IPS-20b (cell line): ENCODE measurements at regions not wholly inside any gene's neighbourhood (a gene's known extent, or its start where the extent isn't known, plus 50 kb on each side); places are given as distances from the start of the nearest gene placed in this dataset.
"Not testable (repeated sequence)": the region's sequence is repeated elsewhere in the genome, so short reads cannot be mapped to it uniquely, and the experiment has no call there.

Experiments
- H3K27ac ChIP-seq: one replicate; pipeline ENCODE4 v1.5.1; 2013; ENCODE audit warnings: low read length
- H3K27me3 ChIP-seq: 2 replicates; pipeline ENCODE4 v1.6.1; 2013; ENCODE audit warnings: mild to moderate bottlenecking, low read length, inconsistent platforms; ENCODE audit not compliant: insufficient read depth
- H3K36me3 ChIP-seq: 2 replicates; pipeline ENCODE4 v1.6.1; 2013; ENCODE audit warnings: low read depth, mild to moderate bottlenecking, inconsistent platforms, low read length, moderate library complexity; ENCODE audit not compliant: insufficient read depth
- H3K4me1 ChIP-seq: 2 replicates; pipeline ENCODE4 v1.6.1; 2013; ENCODE audit warnings: mild to moderate bottlenecking, control low read depth, inconsistent platforms, low read length, moderate library complexity; ENCODE audit not compliant: insufficient read depth
- H3K4me3 ChIP-seq: 2 replicates; pipeline ENCODE4 v1.5.1; 2013; ENCODE audit warnings: mild to moderate bottlenecking, low read length, inconsistent platforms
- H3K9ac ChIP-seq: 2 replicates; pipeline ENCODE4 v1.6.1; 2013; ENCODE audit warnings: low read depth, mild to moderate bottlenecking, inconsistent platforms, low read length, moderate library complexity
- H3K9me3 ChIP-seq: 2 replicates; pipeline ENCODE4 v1.6.1; 2013; ENCODE audit warnings: mild to moderate bottlenecking, low read depth, low read length, inconsistent platforms; ENCODE audit not compliant: insufficient read depth

GRCh38 chr5:99243111-99243510 lies 314.3 kb upstream of the CHD1 start:
- no peaks in the 10 kb centered on the region for H3K27me3 ChIP-seq
- H3K4me1 ChIP-seq, result no peaks in the 10 kb centered on the region
- no peaks in the 10 kb centered on the region for H3K9me3 ChIP-seq
- H3K27ac ChIP-seq, result no peak overlapping the region
- no peaks in the 10 kb centered on the region for H3K36me3 ChIP-seq
- H3K9ac ChIP-seq, result no peak overlapping the region
- H3K4me3 ChIP-seq, result no peak overlapping the region

- no peaks in the 10 kb centered on the region for H3K36me3 ChIP-seq
- no peaks in the 10 kb centered on the region for H3K27me3 ChIP-seq
- H3K4me3 ChIP-seq, result no peak overlapping the region
- no peak overlapping the region for H3K27ac ChIP-seq
- H3K9me3 ChIP-seq, result no peaks in the 10 kb centered on the region
- no peak overlapping the region for H3K9ac ChIP-seq
- no peaks in the 10 kb centered on the region for H3K4me1 ChIP-seq
Measured at GRCh38 chr5:99239826-99240360, 311.1 kb upstream of the CHD1 start.

- H3K36me3 ChIP-seq, result no peaks in the 10 kb centered on the region
- no peak overlapping the region for H3K9ac ChIP-seq
- H3K27me3 ChIP-seq, result no peaks in the 10 kb centered on the region
- H3K9me3 ChIP-seq, result peaks cover 3% of the 10 kb centered on the region; the same call in 1 of the 2 replicates
- no peak overlapping the region for H3K4me3 ChIP-seq
- no peaks in the 10 kb centered on the region for H3K4me1 ChIP-seq
- no peak overlapping the region for H3K27ac ChIP-seq
Measured at GRCh38 chr5:99191206-99191745, 262.5 kb upstream of the CHD1 start.

GRCh38 chr5:99187611-99188010 lies 258.8 kb upstream of the CHD1 start:
- H3K27ac ChIP-seq, result no peak overlapping the region
- no peaks in the 10 kb centered on the region for H3K36me3 ChIP-seq
- no peaks in the 10 kb centered on the region for H3K9me3 ChIP-seq
- H3K4me1 ChIP-seq, result no peaks in the 10 kb centered on the region
- H3K9ac ChIP-seq, result no peak overlapping the region
- no peak overlapping the region for H3K4me3 ChIP-seq
- no peaks in the 10 kb centered on the region for H3K27me3 ChIP-seq

- no peaks in the 10 kb centered on the region for H3K27me3 ChIP-seq
- no peaks in the 10 kb centered on the region for H3K36me3 ChIP-seq
- H3K9me3 ChIP-seq, result no peaks in the 10 kb centered on the region
- no peaks in the 10 kb centered on the region for H3K4me1 ChIP-seq
- no peak overlapping the region for H3K9ac ChIP-seq
- H3K27ac ChIP-seq, result no peak overlapping the region
- H3K4me3 ChIP-seq, result no peak overlapping the region
Measured at GRCh38 chr5:99179206-99179605, 250.4 kb upstream of the CHD1 start.

- Histone ChIP-seq H3K4me3 (no peak overlapping the region), H3K9me3 (no peaks in the 10 kb centered on the region), H3K36me3 (no peaks in the 10 kb centered on the region), H3K4me1 (no peaks in the 10 kb centered on the region), H3K9ac (no peak overlapping the region), H3K27ac (no peak overlapping the region), H3K27me3 (no peaks in the 10 kb centered on the region)
Measured at GRCh38 chr5:99177796-99178195, 249.0 kb upstream of the CHD1 start.

GRCh38 chr5:99176186-99176585 lies 247.4 kb upstream of the CHD1 start:
- Histone ChIP-seq H3K27me3 (no peaks in the 10 kb centered on the region), H3K4me3 (no peak overlapping the region), H3K9ac (no peak overlapping the region), H3K9me3 (no peaks in the 10 kb centered on the region), H3K4me1 (no peaks in the 10 kb centered on the region), H3K36me3 (no peaks in the 10 kb centered on the region), H3K27ac (no peak overlapping the region)

- Histone ChIP-seq H3K4me3 (peak overlapping the region; percentile 46), H3K9ac (no peak overlapping the region), H3K27ac (peak overlapping the region; percentile 28), H3K9me3 (no peaks in the 10 kb centered on the region), H3K36me3 (no peaks in the 10 kb centered on the region), H3K27me3 (no peaks in the 10 kb centered on the region), H3K4me1 (peaks cover 19% of the 10 kb centered on the region; the same call in 1 of the 2 replicates)
Measured at GRCh38 chr5:99169309-99169708, 240.5 kb upstream of the CHD1 start.

- H3K27me3 ChIP-seq, H3K36me3 ChIP-seq, H3K9me3 ChIP-seq, H3K9ac ChIP-seq, H3K27ac ChIP-seq, H3K4me1 ChIP-seq, H3K4me3 ChIP-seq: not testable (repeated sequence)
Measured at GRCh38 chr5:99161538-99161937, 232.7 kb upstream of the CHD1 start.

- Histone ChIP-seq H3K36me3 (no peaks in the 10 kb centered on the region), H3K27ac (no peak overlapping the region), H3K4me1 (no peaks in the 10 kb centered on the region), H3K4me3 (no peak overlapping the region), H3K27me3 (no peaks in the 10 kb centered on the region), H3K9me3 (no peaks in the 10 kb centered on the region), H3K9ac (no peak overlapping the region)
Measured at GRCh38 chr5:99156688-99157087, 227.9 kb upstream of the CHD1 start.

GRCh38 chr5:99143283-99143795 lies 214.5 kb upstream of the CHD1 start:
- not testable (repeated sequence) for H3K4me3 ChIP-seq, H3K27ac ChIP-seq, H3K9ac ChIP-seq, H3K36me3 ChIP-seq, H3K27me3 ChIP-seq, H3K4me1 ChIP-seq
- H3K9me3 ChIP-seq, result peaks cover 20% of the 10 kb centered on the region

- H3K36me3 ChIP-seq, result no peaks in the 10 kb centered on the region
- no peak overlapping the region for H3K4me3 ChIP-seq
- no peak overlapping the region for H3K9ac ChIP-seq
- no peak overlapping the region for H3K27ac ChIP-seq
- no peaks in the 10 kb centered on the region for H3K27me3 ChIP-seq
- no peaks in the 10 kb centered on the region for H3K4me1 ChIP-seq
- peaks cover 18% of the 10 kb centered on the region for H3K9me3 ChIP-seq
Measured at GRCh38 chr5:99141534-99142128, 212.8 kb upstream of the CHD1 start.
